Stimulated activated naive CD4-positive, alpha-beta T cell treated with Interleukin-2 at 50 U/mL for 16 hours (primary cell): ENCODE measurements at regions not wholly inside any gene's neighbourhood (a gene's known extent, or its start where the extent isn't known, plus 50 kb on each side); places are given as distances from the start of the nearest gene placed in this dataset.
"Not testable (repeated sequence)": the region's sequence is repeated elsewhere in the genome, so short reads cannot be mapped to it uniquely, and the experiment has no call there.

Experiments used
- DNase-seq: peaks from one replicate; lab custom pipeline; 2025; lab: John Stamatoyannopoulos, UW

DNA sequence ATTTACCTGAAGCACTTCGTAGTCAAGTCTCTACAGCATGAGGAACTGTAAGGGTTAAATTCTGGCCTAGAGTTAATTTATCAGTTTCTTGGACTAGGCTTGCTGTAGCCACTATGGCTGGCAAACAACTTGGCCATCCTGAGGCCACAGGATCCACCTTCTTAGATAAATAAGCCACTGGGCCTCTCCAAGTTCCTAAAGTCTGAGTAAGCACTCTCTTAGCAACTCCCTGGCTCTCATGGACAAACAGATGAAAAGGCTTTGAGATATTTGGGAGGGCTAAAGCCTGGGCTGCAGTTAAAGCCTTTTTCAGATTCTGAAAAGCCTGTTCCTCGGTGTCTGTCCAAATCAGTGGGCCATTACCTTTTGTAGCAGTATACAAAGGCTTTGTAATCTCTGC lies 675.0 kb downstream of the TMEM121 start:
- no peak for DNase-seq

GRCh38 chr14:106203438-106203837 lies 677.1 kb downstream of the TMEM121 start:
- DNase-seq: no peak

DNA sequence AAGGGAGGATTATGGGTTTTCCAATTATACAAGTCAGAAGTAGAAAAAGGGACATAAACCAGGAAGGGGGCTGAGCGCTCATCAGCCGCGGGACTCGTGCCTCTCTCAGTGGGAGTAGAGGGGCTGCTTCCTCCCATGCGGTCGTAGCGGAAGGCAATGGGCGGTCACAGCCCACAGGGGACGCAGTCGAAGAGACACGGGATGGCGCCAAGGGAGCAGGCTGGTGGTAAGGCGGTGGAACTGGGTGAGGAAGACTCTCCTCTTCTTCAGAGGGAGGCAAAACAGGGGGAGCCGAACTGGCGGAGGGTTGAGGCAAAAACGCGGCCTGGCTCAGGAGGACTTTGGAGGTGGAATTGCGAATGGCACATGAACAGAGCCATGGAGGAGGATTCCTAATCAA lies 677.7 kb downstream of the TMEM121 start:
- DNase-seq: no peak

GRCh38 chr14:106207316-106207715 lies 680.9 kb downstream of the TMEM121 start:
- DNase-seq: no peak

GRCh38 chr14:106208794-106209193 lies 682.4 kb downstream of the TMEM121 start:
- DNase-seq: no peak

DNA sequence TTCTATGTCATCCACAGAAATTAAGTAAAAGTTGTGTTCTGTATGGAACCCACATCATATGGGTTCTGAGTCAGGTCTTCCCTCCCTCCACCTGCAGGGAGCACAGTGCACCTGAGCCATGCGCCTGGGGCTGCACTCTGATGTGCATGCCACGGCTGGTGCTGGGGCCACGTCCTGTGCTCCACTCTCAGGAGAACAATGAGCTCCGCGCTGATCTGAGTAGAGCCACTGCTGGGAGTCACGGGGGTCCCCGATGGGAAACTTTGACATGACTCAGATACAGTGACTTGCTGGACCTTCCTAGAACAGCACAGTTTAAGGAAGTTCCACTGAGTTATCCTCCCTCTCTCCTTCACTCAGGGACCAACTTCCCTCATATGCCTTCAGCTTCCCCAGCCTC lies 683.4 kb downstream of the TMEM121 start:
- DNase-seq: no peak

DNA sequence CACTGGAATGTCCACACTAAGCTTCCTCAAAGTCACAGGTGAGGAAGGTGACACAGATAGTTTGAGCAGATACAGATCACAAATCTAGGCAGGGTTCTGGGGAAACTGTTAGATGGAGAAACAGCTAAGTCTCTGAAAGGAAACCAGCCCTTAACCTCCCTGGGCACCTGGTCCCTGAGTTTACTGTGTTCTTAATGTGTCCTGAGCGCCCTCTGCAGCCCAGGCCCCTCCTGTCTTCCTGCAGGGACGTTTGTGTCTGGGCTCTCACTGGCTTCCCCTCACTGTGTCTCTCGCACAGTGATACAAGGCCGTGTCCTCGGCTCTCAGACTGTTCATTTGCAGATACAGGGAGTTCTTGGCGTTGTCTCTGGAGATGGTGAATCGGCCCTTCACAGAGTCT lies 684.3 kb downstream of the TMEM121 start:
- DNase-seq: no peak

DNA sequence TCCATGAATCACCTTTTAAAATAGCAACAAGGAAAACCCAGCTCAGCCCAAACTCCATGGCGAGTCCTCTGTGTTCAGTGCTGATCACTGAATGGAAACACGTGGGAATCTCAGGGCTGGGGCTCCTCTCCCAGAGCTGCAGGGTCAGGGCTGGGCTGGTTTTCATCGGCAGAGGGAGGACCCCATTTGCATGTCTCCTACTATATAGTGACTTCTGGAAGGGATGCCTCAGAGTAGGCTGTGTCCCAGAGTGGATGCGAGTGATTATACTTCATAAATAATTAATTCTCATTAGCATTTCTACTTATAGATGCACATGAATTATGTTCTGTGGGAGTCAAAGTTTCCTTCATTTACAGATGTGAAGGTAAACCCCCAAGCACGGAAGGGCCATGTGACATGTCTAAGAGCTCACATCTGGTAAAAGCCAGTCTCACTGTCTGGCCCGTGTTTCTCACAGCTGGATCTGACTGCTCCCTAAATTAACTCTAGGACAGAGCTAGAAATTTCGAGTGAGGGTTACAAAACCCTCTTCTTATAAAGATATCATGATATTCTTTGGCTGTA lies 685.0 kb downstream of the TMEM121 start:
- no peak for DNase-seq

DNA sequence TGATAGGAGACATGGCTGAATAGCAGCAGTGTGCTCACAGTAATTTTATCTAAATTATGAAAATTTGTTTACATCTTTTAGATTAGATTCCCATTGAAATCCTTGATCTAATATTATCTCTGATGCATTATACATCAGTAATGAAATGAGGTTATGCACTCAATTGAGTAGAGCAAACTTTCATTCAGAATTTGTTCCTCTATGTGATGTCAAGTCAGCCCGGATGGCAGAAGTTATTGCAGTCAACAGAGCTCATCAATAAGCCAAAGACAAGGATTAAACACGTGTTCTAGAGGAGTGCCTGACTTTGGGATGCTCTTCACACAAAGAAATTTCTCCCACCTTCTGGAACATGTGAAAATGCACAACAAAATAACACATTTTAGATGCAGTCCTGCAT lies 688.8 kb downstream of the TMEM121 start:
- no peak for DNase-seq

DNA sequence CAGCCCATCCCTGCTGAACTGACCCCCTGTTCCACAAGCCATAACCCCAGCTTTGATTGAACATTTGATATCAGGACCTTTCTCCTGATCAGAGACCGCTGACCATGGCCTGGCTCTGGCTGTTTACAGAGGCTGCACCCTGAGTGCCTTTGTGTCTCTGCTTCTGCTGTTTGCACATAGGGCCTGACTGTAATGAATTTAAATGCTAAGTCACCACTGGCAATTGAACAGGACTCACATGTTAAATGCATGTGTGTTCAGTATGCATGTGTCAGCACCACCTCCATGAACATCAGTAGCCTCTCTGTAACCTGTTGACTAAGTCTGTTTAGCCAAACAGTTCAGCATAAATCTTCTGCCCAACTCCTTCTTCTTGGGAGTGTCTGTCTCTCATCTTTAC lies 690.3 kb downstream of the TMEM121 start:
- DNase-seq: no peak

DNA sequence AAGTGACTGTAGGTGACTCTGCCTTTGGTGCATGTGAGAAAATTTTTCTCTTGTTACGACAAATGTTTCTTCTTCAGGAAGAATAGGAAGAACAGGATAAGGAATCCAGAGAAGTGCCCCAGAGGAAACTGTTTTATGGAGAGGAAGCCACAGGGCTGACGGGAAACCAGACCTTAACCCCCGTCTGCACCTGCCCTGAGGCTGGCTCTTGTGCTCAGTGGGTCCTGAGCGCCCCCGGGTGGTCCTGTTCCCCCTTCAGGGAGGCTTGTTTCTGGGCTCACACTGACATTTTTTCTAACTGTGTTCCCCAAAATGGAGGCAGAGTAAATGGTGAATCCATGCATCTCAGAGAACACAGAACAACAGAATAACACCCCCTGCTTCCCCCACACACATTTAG lies 691.8 kb downstream of the TMEM121 start:
- DNase-seq: no peak

- no peak for DNase-seq
These were observed 695.9 kb downstream of the TMEM121 start for GRCh38 chr14:106222311-106222710.

DNA sequence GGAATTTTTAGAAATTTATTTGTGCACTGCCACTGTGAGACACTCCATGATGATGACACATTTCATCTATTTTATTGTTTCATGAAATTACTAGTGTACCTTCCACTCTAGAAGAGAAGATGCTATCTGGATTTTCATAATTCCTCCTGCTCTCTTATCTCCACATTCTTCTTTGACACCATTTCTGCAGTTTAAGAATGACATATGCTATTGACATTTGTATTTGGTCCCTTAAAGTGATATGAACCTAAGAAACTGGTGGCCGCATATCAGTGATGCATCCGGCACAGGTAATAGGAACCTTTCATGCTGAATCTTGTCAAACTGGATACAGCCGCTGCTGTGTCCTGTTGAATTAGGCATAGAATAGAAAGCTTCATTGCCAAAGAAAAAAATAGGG lies 696.3 kb downstream of the TMEM121 start:
- DNase-seq: no peak

DNA sequence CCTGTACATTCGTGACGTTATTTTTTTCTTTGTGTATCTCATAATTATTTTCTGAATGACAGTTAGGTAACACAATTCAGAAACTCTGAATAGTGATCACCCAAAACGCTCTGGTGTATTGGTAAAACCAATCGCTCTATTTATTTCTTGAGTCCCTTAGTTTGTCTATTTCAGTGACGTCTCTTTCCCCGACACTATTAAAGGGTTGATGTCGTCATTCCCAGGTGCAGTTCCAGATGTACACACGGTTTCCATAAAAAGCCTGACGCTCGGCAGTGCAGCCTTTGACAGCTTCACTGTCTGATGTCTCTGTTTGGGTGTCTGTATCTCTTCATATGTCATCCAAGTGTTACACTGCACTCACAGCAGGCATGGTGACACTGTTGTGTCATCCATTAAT lies 701.4 kb downstream of the TMEM121 start:
- DNase-seq: no peak

- DNase-seq: no peak
These were observed 702.3 kb downstream of the TMEM121 start for GRCh38 chr14:106228541-106229158.

DNA sequence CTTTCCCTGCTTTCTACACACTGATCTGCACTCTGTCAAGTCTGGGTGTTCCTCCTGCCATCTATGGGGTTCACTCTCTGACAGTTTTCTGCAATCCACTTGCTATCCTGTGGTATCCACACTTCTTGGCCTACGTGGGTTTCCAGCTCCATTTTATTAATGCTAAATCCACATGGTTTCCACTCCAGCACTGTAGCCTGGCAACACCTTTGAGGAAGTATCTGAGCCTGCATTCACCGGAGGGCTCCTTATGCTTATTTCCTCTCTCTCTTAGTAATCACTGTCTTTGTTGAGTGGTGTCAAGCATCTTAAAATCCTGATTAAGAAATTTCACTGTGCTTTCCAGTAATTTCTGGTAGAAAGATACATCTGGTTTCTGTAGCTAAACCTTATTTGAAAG lies 703.7 kb downstream of the TMEM121 start:
- no peak for DNase-seq

DNA sequence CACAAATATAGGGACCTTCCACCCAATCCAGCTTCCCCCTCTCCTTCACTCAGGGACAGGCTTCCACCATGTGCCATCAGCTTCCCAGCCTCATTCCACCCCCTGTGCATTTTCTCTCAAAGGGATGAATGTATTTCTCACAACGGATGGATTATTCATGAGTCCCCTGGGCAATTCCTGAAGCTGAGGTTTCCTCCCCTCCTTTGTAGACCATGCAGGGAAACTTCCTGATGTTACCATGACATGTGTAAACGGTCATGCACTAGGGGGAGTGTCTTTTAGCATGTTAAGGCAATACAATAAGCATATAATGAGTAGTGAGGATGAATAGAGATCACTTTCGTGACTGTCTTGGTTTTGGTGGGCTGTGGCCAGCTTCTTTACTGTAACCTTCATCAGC lies 706.8 kb downstream of the TMEM121 start:
- DNase-seq: not testable (repeated sequence)

DNA sequence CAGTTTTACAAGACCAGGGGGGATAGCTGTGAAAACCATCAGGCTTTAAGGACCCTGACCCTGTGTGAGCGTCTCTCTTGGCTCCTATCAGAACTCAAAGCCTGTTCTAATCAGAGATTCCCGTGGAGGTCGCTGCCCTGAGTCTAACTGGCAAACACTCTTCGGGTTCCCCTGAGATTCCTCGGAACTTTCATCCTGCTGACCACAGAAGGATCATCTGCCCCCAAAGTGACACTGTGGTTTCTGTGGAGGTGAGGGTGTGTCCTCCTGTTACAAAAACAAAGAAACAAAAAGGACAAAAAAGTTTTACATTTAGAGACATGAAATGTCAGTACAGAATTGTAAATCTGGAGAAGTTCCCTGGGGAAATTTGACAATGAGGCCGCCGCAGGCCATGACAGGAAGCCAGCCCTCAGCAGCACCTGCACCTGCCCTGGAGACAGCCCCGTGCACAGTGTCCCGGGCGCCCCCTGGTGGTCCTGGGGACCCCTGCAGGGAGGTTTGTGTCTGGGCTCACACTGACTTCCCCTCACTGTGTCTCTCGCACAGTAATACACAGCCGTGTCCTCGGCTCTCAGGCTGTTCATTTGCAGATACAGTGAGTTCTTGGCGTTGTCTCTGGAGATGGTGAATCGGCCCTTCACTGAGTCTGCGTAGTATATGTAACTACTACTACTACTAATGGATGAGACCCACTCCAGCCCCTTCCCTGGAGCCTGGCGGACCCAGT lies 708.3 kb downstream of the TMEM121 start:
- not testable (repeated sequence) for DNase-seq

DNA sequence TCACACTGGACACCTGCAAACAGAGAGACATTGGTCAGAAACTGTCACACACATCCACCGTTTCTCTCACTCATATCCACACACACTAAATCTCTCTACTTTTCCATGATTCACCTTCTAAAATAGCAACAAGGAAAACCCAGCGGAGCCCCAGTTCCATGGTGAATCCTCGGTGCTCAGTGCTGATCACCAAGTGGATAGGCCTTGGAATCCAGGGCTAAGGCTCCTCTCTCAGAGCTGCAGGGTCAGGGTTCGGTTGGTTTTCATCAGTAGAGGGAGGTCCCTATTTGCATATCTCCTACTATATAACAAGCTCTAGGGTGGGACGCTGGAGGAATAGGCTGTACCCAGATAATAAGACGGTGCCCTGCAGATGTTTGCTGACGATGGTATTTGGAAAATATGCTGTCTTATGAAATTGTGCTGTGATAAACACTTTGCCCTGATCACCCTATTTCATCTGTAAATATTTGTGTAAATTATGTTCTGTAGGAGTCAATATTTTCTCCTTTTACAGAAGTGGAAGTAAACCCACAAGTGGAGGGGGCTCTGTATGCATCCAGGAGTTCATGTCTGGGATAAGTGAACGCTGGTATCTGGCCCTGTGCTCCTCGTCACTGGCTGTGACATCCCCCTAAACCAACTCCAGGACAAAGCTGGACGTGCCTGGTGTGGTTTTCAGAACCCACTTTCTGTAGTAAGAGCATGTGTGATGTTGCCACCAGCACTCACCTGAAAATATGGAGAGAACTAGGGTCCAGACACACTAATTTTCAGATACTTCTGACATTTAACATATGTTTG lies 709.2 kb downstream of the TMEM121 start:
- DNase-seq: no peak

DNA sequence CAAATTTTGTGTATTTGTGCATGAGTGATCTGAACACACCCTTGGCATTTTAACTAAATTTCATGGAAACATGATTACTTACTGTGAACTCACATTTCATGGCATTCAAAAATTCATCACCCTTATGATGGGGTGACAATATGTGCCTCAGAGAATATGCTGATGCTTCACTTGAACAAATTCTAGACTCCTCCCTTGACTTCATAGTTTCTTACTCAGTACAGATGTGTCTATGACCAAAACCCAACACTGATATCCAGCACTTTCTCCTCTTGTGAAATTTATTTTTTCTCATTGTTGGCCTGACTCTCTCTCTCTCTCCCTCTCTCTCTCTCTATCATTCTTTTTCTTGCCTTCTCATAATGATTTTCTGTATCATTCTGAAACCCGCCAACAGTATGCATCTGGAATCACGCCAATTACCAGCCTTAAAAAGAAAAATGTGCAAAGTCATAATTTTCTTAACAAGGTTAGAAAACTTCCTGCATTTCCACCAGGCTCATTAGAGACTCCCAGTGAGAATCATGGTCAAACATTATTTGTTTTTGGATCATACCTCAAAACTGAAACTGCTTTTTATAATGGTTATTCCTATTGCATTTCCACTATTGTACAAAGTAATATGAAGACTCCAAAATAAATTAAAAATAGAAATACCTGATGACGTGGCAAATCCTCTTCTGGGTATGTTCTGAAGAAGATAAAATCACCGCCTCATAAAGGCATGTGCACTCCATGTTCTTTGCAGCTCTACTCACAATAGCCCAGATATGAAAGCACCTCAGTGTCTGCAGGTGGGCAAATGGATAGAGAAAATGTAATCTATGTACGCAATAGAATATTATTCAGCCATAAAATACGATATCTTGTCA lies 722.2 kb downstream of the TMEM121 start:
- DNase-seq: no peak

- not testable (repeated sequence) for DNase-seq
These were observed 727.6 kb downstream of the TMEM121 start for GRCh38 chr14:106253995-106254394.

- DNase-seq: peak; percentile 43
These were observed 731.2 kb downstream of the TMEM121 start for GRCh38 chr14:106257569-106257994.
